ENCODE measurements at regions not wholly inside any gene's neighbourhood (a gene's known extent, or its start where the extent isn't known, plus 50 kb on each side); places are given as distances from the start of the nearest gene placed in this dataset.

DNA sequence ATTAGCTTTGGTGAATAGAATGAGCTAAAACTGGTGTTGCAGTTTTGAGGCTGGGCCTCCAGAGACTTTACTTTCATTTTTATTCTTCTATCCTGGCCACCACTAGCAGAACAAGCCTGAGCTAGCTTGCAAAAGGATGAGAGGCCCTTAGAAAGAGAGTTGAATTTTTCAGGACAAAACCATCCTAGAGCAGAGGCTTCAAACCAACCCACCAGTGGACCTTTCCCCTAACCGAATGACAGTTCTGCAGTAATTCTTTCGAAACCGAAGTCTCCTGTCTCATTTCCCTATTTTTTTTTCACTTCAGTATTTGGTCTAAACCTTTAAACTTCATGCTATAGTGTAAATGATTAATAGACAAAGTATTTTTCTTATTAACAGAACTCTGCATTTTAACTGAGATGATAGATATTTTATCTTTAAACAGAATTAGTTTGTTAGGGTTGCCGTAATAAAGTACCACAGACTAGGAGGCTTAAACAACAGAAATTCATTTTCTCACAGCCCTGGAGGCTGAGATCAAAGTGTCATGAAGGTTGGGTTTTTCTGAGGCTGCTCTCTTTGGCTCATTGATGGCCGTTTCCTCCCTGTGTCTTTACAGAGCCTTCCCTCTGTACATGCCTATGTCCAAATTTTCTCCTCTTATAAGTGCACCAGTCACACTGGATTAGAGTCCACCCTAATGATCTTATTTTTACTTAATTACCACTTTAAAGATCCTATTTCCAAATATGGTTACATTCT is 80.6 kb upstream of the PAK5 start:
- DNase-seq (ENCODE audit: low read depth), result no peak

DNA sequence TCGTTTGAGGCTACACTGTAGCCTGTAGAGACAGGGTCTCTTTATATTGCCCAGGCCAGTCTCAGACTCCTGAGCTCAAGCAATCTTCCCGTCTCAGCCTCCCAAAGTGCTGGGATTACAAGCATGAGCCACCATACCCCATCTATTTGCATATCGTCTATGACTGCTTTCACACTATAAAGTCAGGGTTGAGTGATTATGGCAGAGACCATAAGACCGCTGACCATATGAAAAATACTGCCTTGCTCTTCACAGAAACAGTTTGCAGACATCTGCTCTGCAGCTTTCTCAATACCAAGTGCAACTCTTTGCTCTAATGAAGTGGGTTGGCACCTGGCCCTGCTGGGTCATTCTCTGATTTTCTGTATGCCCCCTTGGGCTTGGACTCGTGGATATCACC is 79.5 kb upstream of the PAK5 start:
- DNase-seq (ENCODE audit: low read depth), result no peak

DNA sequence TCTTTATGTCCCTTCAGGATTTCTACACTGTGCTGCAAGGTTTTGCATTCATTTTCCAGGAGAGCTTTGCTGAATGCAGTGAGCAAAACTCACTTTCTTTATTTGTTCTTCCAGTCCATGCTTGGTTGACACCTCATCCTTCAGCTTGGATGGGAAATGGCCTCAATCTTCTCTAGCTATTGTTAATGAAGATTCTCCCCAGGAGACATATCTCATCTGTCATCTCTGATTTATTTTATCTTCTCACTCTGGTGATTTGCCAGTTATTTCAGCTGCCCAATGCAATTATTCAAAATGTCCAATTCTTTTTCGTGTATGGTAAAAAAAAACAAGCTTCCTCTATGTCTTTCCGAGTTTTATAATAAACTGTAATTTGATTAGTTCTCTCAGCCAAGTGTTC is 77.9 kb upstream of the PAK5 start:
- no peak for DNase-seq (ENCODE audit: low read depth)

DNA sequence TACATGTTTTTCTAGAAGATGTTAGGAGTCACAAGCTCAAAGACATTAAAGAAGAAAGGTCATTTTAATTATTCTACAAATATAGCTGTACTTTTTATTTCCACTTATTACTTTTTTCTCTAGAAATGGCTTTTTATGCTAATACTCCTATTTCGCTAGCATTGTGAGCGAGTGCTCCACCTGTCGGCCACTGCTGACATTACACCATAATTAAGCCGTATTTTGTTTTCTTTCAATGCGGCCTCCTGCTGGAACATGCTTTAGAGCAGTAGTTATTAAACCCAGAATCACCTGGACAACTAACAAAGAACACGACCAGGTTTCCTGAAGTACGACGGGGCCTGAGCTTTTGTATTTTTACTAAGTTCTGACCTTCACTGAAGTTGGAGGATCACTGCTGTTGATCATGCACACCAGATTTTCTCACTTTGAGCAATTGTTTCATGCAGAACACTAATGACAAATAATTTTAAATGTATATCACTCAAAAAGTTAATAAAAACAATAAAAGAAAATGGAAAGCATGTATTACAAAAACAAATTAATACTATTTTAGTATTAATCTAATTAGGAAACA is 74.1 kb upstream of the PAK5 start:
- DNase-seq (ENCODE audit: low read depth), result peak; percentile 52

DNA sequence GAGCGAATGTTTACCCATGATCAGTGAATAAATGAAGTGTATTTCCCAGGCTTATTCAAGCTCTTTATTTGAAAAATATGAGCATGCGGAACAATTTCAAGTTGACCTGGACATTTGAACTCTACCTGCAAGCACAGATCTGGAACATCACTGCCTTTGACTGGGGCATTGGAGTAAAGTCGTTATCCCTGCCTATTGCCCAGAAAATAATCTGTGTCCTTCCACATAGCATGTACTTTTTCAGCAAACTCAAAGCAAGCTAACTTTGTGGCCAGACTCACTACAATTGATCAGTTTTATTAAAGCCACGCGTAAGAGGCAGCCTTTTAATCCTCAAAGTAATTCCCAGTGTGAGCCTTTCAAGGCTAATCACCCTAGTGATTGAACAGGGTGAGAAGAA is 73.4 kb upstream of the PAK5 start:
- DNase-seq (ENCODE audit: low read depth), result no peak

GRCh38 chr20:9911519-9911918 is 72.6 kb upstream of the PAK5 start:
- DNase-seq (ENCODE audit: low read depth), result no peak

DNA sequence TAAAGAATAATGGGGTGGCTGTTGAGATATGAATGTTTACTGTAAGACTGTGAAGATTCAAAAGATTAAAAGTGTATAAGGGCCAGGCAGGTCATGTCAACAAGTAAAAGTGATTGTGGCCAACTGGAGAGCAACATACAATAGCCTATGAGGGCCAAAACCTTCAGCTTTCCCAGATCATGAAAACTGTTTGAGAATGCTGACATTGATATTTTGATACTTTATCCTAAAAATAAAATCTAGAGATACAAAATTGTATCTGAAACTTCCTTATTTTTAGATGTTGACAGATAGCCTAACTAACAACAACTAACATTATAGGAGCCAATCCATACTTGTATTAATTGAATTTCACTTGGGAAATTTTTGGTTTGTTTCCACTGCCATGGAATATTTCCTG is 70.3 kb upstream of the PAK5 start:
- DNase-seq (ENCODE audit: low read depth), result no peak

DNA sequence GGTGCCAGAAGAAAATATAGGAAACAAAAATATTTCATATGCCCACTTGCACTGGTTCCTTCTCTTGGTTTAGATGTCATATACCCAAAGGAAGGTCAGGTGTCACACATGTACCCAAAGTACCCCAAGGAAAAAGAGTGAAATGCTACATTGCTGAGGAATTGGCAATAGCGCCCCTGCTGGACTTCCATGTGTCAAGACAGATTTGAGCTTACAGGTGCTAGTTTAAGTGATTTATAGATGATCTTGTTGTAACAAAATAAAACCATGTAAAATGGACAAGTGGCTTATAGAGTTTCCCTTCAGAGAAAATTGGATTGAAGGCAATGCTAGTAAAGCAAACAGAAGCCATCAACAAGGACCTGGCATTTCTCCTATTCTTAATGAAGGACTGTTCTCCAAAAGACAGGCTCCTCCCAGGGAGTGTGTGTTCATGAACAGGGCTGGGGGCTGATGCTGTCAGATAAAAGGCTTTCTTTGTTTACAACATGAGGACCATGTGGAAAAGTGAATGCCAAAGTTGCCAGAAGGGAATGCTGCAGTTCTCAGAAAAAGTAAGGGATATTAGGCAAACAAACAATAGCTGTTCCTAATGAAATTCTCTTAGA is 64.3 kb upstream of the PAK5 start:
- peak; percentile 29 for DNase-seq (ENCODE audit: low read depth)

DNA sequence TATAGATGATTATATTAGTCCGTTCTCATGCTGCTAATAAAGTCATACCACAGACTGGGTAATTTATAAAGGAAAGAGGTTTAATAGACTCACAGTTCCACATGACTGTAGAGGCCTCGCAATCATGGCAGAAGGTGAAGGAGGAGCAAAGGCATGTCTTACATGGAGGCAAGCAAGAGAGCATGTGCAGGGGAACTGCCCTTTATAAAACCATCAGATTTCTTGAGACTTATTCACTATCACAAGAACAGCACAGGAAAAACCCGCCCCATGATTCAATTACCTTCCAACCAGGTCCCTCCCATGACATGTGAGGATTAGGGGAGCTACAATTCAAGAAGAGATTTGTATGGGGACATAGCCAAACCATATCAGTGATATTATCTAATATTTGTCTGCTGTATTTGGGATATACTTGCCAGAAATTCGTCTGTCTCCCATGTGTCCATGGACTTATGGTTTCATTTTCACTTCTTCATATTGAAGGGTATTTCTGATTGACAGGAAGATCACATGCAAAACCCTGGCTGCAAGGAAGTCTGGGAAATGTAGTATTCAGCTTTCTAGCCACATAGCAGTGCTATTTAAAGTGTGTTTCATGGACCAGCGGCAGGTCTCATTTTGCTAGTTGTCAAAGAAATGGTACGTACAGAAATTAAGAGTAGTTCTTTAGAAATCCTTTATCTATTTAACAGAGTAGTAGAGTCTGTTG is 50.5 kb upstream of the PAK5 start:
- DNase-seq (ENCODE audit: low read depth), result peak; percentile 17

Data from ELR (cell line).